A172 (cell line): ENCODE measurements at regions not wholly inside any gene's neighbourhood (a gene's known extent, or its start where the extent isn't known, plus 50 kb on each side); places are given as distances from the start of the nearest gene placed in this dataset.
"Not testable (repeated sequence)": the region's sequence is repeated elsewhere in the genome, so short reads cannot be mapped to it uniquely, and the experiment has no call there.

ENCODE experiments used
- DNase-seq: peaks from one replicate; pipeline ENCODE4 v3.0.0-alpha.2; 2015; ENCODE audit warnings: low spot score

GRCh38 chr1:88466011-88466410, 218.1 kb upstream of the PKN2 start:
- DNase-seq: no peak

GRCh38 chr1:88466899-88467580, 217.0 kb upstream of the PKN2 start:
- DNase-seq: no peak

GRCh38 chr1:88472298-88472697, 211.8 kb upstream of the PKN2 start:
- DNase-seq: no peak

GRCh38 chr1:88472714-88473113, 211.4 kb upstream of the PKN2 start:
- no peak for DNase-seq

- DNase-seq: no peak
These were observed 209.3 kb upstream of the PKN2 start for GRCh38 chr1:88474555-88475304.

- no peak for DNase-seq
These were observed 199.2 kb upstream of the PKN2 start for GRCh38 chr1:88484881-88485280.

- DNase-seq: no peak
These were observed 195.8 kb upstream of the PKN2 start for GRCh38 chr1:88488237-88488636.

GRCh38 chr1:88490676-88491075, 193.4 kb upstream of the PKN2 start:
- no peak for DNase-seq

GRCh38 chr1:88499671-88500070, 184.4 kb upstream of the PKN2 start:
- no peak for DNase-seq

- DNase-seq: no peak
These were observed 181.2 kb upstream of the PKN2 start for GRCh38 chr1:88502886-88503285.

- no peak for DNase-seq
These were observed 180.4 kb upstream of the PKN2 start for GRCh38 chr1:88503646-88504045.

- DNase-seq: no peak
These were observed 179.5 kb upstream of the PKN2 start for GRCh38 chr1:88504601-88505000.

- no peak for DNase-seq
These were observed 174.7 kb upstream of the PKN2 start for GRCh38 chr1:88509379-88509778.

- DNase-seq: no peak
These were observed 169.5 kb upstream of the PKN2 start for GRCh38 chr1:88514544-88515060.

GRCh38 chr1:88517499-88517898, 166.6 kb upstream of the PKN2 start:
- DNase-seq: not testable (repeated sequence)

GRCh38 chr1:88519156-88519555, 164.9 kb upstream of the PKN2 start:
- no peak for DNase-seq

- DNase-seq: no peak
These were observed 160.1 kb upstream of the PKN2 start for GRCh38 chr1:88523854-88524528.

- no peak for DNase-seq
These were observed 157.6 kb upstream of the PKN2 start for GRCh38 chr1:88526456-88526855.

- no peak for DNase-seq
These were observed 155.3 kb upstream of the PKN2 start for GRCh38 chr1:88528792-88529191.

- no peak for DNase-seq
These were observed 154.5 kb upstream of the PKN2 start for GRCh38 chr1:88529581-88529980.

GRCh38 chr1:88530246-88530645, 153.8 kb upstream of the PKN2 start:
- no peak for DNase-seq

GRCh38 chr1:88537787-88538186, 146.3 kb upstream of the PKN2 start:
- DNase-seq: no peak
